Calu3 (cell line): ENCODE measurements at regions not wholly inside any gene's neighbourhood (a gene's known extent, or its start where the extent isn't known, plus 50 kb on each side); places are given as distances from the start of the nearest gene placed in this dataset.
A peak's percentile ranks its signal among the peaks of the same experiment; 100 is the strongest.

ENCODE experiments used
- BruUV-seq: library from RNA; stranded (reverse); fragments of 400-500 nt; replicated peaks from 2 replicates; lab custom pipeline; 2021; lab: Mats Ljungman, UMichigan
- CTCF ChIA-PET: fragments of 300-600 bp; sonication (Branson Sonifier 250); formaldehyde crosslinking; loops from one replicate; lab custom pipeline; 2022; ENCODE audit warnings: antibody characterized with exemption; lab: Charles Lee
- DNase-seq: peaks from one replicate; pipeline ENCODE4 v3.0.0; 2022
- H3K27ac Mint-ChIP-seq: one replicate; pipeline ENCODE4 v1.8.0; 2022; ENCODE audit warnings: mixed read lengths; ENCODE audit not compliant: unreplicated experiment
- H3K27me3 Mint-ChIP-seq: one replicate; pipeline ENCODE4 v1.8.0; 2022; ENCODE audit warnings: mixed read lengths; ENCODE audit not compliant: unreplicated experiment
- H3K36me3 Mint-ChIP-seq: one replicate; pipeline ENCODE4 v1.8.0; 2022; ENCODE audit warnings: mild to moderate bottlenecking, moderate library complexity, mixed read lengths; ENCODE audit not compliant: insufficient read depth, unreplicated experiment
- H3K4me1 Mint-ChIP-seq: one replicate; pipeline ENCODE4 v1.8.0; 2022; ENCODE audit warnings: mild to moderate bottlenecking, low read depth, mixed read lengths; ENCODE audit not compliant: unreplicated experiment
- H3K4me3 Mint-ChIP-seq: one replicate; pipeline ENCODE4 v1.8.0; 2022; ENCODE audit warnings: mild to moderate bottlenecking, low read depth, moderate library complexity, mixed read lengths; ENCODE audit not compliant: unreplicated experiment
- H3K9me3 Mint-ChIP-seq: one replicate; pipeline ENCODE4 v1.8.0; 2022; ENCODE audit warnings: low read depth, mixed read lengths; ENCODE audit not compliant: unreplicated experiment
- CTCF ChIP-seq: fragments of 200-600 bp; IDR thresholded peaks from one replicate; pipeline ENCODE4 v1.8.0; 2022; ENCODE audit warnings: antibody characterized with exemption; ENCODE audit not compliant: unreplicated experiment
- intact Hi-C: fragments of 100-400 bp; cut with micrococcal nuclease; formaldehyde crosslinking; loops from one replicate; pipeline ENCODE4 v1.10.0; 2022; ENCODE audit not compliant: unreplicated experiment

DNA sequence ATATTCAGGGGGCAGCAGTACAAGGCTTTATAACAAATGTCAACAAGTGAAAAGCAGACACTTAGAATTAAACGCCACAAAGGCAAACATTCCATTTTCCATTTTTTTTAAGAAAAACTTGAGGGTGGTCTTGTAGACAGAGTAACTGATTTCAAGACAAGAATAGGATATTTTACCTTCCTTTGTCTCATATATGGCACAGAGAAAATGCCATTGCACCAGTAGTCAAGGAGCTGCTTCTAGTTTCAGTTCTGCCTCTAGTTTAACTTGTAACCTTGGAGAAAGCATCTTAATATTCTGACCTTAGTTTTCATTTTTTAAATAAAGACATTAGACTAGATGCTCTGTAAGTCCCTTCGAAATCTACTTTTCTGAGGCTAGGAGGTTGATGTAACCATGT, 355.3 kb upstream of the KCNN2 start:
- TF ChIP-seq CTCF: no peak
- DNase-seq: no peak
- BruUV-seq: no TSS peak
- Mint-ChIP-seq H3K9me3 (no peaks in the 10 kb centered on the region), H3K4me1 (no peaks in the 10 kb centered on the region), H3K27me3 (no peaks in the 10 kb centered on the region), H3K36me3 (no peaks in the 10 kb centered on the region), H3K4me3 (no peak overlapping the region), H3K27ac (no peak overlapping the region)
- CTCF ChIA-PET: no interaction called here
- intact Hi-C loops: no loop called here

GRCh38 chr5:114007678-114008077, 354.2 kb upstream of the KCNN2 start:
- intact Hi-C loops: no loop called here
- Mint-ChIP-seq H3K36me3 (no peaks in the 10 kb centered on the region), H3K27me3 (no peaks in the 10 kb centered on the region), H3K27ac (no peak overlapping the region), H3K4me1 (no peaks in the 10 kb centered on the region), H3K9me3 (no peaks in the 10 kb centered on the region), H3K4me3 (no peak overlapping the region)
- no peak for DNase-seq
- no TSS peak for BruUV-seq
- CTCF ChIA-PET: interaction anchor here (0.7 kb wide), 1 partner anchor 14 kb away, joined by 3 read pairs; no protein-coding TSS in a partner anchor
- no peak for TF ChIP-seq CTCF

DNA sequence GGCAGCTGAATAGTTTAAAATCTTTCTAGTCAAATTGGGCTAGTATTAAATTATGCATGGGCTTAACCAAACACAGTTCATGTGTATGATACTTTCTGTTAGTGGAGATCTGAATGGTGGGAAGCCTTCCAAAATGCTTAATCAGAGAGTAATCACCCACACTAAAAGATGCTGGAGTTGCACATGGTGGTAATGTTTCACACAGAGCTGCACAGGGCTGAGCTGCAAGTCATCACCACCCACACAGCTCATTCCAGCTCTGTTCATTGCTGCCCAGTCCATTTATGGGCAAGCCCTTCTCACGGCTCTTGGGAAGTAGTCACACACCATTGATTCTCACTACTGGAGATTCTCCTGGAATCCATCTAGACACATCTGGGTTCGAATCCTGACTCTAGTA, 351.5 kb upstream of the KCNN2 start:
- no peak for TF ChIP-seq CTCF
- no peaks in the 10 kb centered on the region for H3K36me3 Mint-ChIP-seq
- intact Hi-C loops: no loop called here
- H3K4me1 Mint-ChIP-seq: no peaks in the 10 kb centered on the region
- no peak overlapping the region for H3K4me3 Mint-ChIP-seq
- CTCF ChIA-PET: no interaction called here
- DNase-seq: no peak
- no peaks in the 10 kb centered on the region for H3K9me3 Mint-ChIP-seq
- no peak overlapping the region for H3K27ac Mint-ChIP-seq
- BruUV-seq: no TSS peak
- no peaks in the 10 kb centered on the region for H3K27me3 Mint-ChIP-seq

DNA sequence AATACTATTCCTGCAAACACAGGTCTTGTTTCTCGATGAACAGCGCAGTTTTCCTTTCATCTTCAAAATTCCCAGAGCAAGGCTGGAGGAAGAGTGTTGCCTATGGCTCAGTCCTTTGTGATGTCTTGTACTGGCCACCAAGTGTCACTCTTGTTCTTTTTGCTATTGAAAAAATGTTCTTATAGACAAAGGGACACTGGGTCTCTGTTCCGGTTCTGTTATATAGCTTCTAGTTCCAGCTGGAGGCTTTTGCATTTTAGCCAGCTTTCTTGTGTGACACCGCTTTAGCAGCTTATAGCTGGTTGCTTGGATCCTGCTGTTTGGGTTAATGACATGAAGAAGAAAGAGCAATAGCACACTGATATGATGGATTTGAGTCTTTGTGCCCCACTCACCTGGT, 343.7 kb upstream of the KCNN2 start:
- no peak overlapping the region for H3K27ac Mint-ChIP-seq
- intact Hi-C loops: loop anchor here (1.0 kb wide), 1 partner anchor 432 kb away; no protein-coding TSS in a partner anchor
- no peaks in the 10 kb centered on the region for H3K27me3 Mint-ChIP-seq
- H3K9me3 Mint-ChIP-seq: no peaks in the 10 kb centered on the region
- no peaks in the 10 kb centered on the region for H3K36me3 Mint-ChIP-seq
- no peaks in the 10 kb centered on the region for H3K4me1 Mint-ChIP-seq
- TF ChIP-seq CTCF: peak; percentile 17
- no TSS peak for BruUV-seq
- CTCF ChIA-PET: interaction anchor here (0.8 to 0.9 kb wide), 2 partner anchors 406 to 432 kb away, joined by 3 read pairs; no protein-coding TSS in a partner anchor
- DNase-seq: no peak
- no peak overlapping the region for H3K4me3 Mint-ChIP-seq
